HepG2 (cell line): ENCODE measurements at regions not wholly inside any gene's neighbourhood (a gene's known extent, or its start where the extent isn't known, plus 50 kb on each side); places are given as distances from the start of the nearest gene placed in this dataset.

ENCODE experiments used
- ATF7 ChIP-seq, 2 experiments: fragments of 450-650 bp in 1 of 2; sonication (generic) in 1 of 2; formaldehyde crosslinking in 1 of 2; IDR thresholded peaks; 2 replicates each; pipeline versions ENCODE4 v1.4.0 to v1.6.1; 2016 to 2020; ENCODE audit warnings: antibody characterized with exemption in 1 of 2, mild to moderate bottlenecking in 1 of 2, missing genetic modification reagents in 1 of 2
- CAMTA2 ChIP-seq: sonication (generic); formaldehyde crosslinking; IDR thresholded peaks from 2 replicates; pipeline ENCODE4 v1.4.0; 2020; ENCODE audit warnings: mild to moderate bottlenecking, missing genetic modification reagents, borderline replicate concordance
- ERF ChIP-seq: IDR thresholded peaks from 2 replicates; pipeline ENCODE4 v1.6.1; 2018; ENCODE audit warnings: missing biosample characterization, missing genetic modification reagents
- JUND ChIP-seq: sonication (generic); formaldehyde crosslinking; IDR thresholded peaks from 2 replicates; pipeline ENCODE4 v1.8.0; 2022; ENCODE audit warnings: mild to moderate bottlenecking, missing genetic modification reagents
- MBD4 ChIP-seq: IDR thresholded peaks from 2 replicates; pipeline ENCODE4 v1.6.1; 2012; ENCODE audit warnings: low read length, inconsistent platforms, borderline replicate concordance
- PHF8 ChIP-seq: sonication (generic); formaldehyde crosslinking; IDR thresholded peaks from 2 replicates; pipeline ENCODE4 v1.5.0; 2020; ENCODE audit warnings: missing genetic modification reagents
- SP1 ChIP-seq, 2 experiments: fragments of 450-650 bp in 1 of 2; sonication (generic) in 1 of 2; formaldehyde crosslinking in 1 of 2; IDR thresholded peaks; 2 replicates each; pipeline versions ENCODE4 v1.4.0 to v1.6.1; 2016 to 2020; ENCODE audit warnings: missing genetic modification reagents in 1 of 2
- STAG1 ChIP-seq: sonication (generic); formaldehyde crosslinking; IDR thresholded peaks from 2 replicates; pipeline ENCODE4 v1.4.0; 2020; ENCODE audit warnings: missing genetic modification reagents
- ZNF138 ChIP-seq: sonication (generic); formaldehyde crosslinking; IDR thresholded peaks from 2 replicates; pipeline ENCODE4 v1.5.0; 2020; ENCODE audit warnings: mild to moderate bottlenecking, low read depth, missing genetic modification reagents
- TF ChIP-seq, protein P1 (sequence below): sonication (generic); formaldehyde crosslinking; IDR thresholded peaks from 2 replicates; pipeline ENCODE4 v1.4.0; 2020; ENCODE audit warnings: mild to moderate bottlenecking, low read depth, missing genetic modification reagents
- TF ChIP-seq, protein P2 (sequence below): sonication (generic); formaldehyde crosslinking; IDR thresholded peaks from 2 replicates; pipeline ENCODE4 v1.5.0; 2020; ENCODE audit warnings: mild to moderate bottlenecking, missing genetic modification reagents, moderate library complexity

- no peak for TF ChIP-seq MBD4
- TF ChIP-seq PHF8 (CRISPR knock-in tag), result no peak
- no peak for TF ChIP-seq STAG1 (CRISPR knock-in tag)
- TF ChIP-seq, protein P1, sequence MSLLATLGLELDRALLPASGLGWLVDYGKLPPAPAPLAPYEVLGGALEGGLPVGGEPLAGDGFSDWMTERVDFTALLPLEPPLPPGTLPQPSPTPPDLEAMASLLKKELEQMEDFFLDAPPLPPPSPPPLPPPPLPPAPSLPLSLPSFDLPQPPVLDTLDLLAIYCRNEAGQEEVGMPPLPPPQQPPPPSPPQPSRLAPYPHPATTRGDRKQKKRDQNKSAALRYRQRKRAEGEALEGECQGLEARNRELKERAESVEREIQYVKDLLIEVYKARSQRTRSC, result no peak
- TF ChIP-seq, protein P2, sequence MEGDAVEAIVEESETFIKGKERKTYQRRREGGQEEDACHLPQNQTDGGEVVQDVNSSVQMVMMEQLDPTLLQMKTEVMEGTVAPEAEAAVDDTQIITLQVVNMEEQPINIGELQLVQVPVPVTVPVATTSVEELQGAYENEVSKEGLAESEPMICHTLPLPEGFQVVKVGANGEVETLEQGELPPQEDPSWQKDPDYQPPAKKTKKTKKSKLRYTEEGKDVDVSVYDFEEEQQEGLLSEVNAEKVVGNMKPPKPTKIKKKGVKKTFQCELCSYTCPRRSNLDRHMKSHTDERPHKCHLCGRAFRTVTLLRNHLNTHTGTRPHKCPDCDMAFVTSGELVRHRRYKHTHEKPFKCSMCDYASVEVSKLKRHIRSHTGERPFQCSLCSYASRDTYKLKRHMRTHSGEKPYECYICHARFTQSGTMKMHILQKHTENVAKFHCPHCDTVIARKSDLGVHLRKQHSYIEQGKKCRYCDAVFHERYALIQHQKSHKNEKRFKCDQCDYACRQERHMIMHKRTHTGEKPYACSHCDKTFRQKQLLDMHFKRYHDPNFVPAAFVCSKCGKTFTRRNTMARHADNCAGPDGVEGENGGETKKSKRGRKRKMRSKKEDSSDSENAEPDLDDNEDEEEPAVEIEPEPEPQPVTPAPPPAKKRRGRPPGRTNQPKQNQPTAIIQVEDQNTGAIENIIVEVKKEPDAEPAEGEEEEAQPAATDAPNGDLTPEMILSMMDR (CRISPR knock-in tag), result no peak
- no peak for TF ChIP-seq JUND (CRISPR knock-in tag)
- no peak for TF ChIP-seq SP1 (IDR thresholded peaks at IDR 0.05)
- TF ChIP-seq SP1 (CRISPR knock-in tag; IDR thresholded peaks at IDR 0.05), result no peak
- TF ChIP-seq CAMTA2 (CRISPR knock-in tag), result no peak
- no peak for TF ChIP-seq ATF7 (IDR thresholded peaks at IDR 0.05)
- TF ChIP-seq ATF7 (CRISPR knock-in tag; IDR thresholded peaks at IDR 0.05), result no peak
- TF ChIP-seq ERF (CRISPR knock-in tag), result no peak
- TF ChIP-seq ZNF138, result no peak
Observed at GRCh38 chr9:11182001-11182400, 569.2 kb upstream of the PTPRD start.
